ENCODE measurements at regions not wholly inside any gene's neighbourhood (a gene's known extent, or its start where the extent isn't known, plus 50 kb on each side); places are given as distances from the start of the nearest gene placed in this dataset.
A peak's percentile ranks its signal among the peaks of the same experiment; 100 is the strongest.

- Histone ChIP-seq H3K36me3 (ENCODE audit: insufficient read depth, low read length) (no peaks in the 10 kb centered on the region), H3K9ac (ENCODE audit: low read depth, low read length) (no peak overlapping the region), H3K4me2 (ENCODE audit: low read length) (no peak overlapping the region), H3K4me1 (ENCODE audit: control insufficient read depth, insufficient read depth, low read length) (peaks cover 49% of the 10 kb centered on the region), H3K9me3 (replicated peaks; ENCODE audit: low read length) (no peaks in the 10 kb centered on the region), H3K4me3 (ENCODE audit: low read length) (no peak overlapping the region), H3K27me3 (ENCODE audit: control insufficient read depth, insufficient read depth, low read length) (no peaks in the 10 kb centered on the region)
Measured at GRCh38 chr5:96123418-96123817, 161.8 kb upstream of the ELL2 start.

GRCh38 chr5:96121364-96121763 is 159.7 kb upstream of the ELL2 start:
- no peaks in the 10 kb centered on the region for H3K27me3 ChIP-seq (ENCODE audit: control insufficient read depth, insufficient read depth, low read length)
- no peak overlapping the region for H3K9ac ChIP-seq (ENCODE audit: low read depth, low read length)
- H3K9me3 ChIP-seq (replicated peaks; ENCODE audit: low read length), result no peaks in the 10 kb centered on the region
- H3K4me2 ChIP-seq (ENCODE audit: low read length), result no peak overlapping the region
- peaks cover 52% of the 10 kb centered on the region for H3K4me1 ChIP-seq (ENCODE audit: control insufficient read depth, insufficient read depth, low read length)
- no peaks in the 10 kb centered on the region for H3K36me3 ChIP-seq (ENCODE audit: insufficient read depth, low read length)
- no peak overlapping the region for H3K4me3 ChIP-seq (ENCODE audit: low read length)

DNA sequence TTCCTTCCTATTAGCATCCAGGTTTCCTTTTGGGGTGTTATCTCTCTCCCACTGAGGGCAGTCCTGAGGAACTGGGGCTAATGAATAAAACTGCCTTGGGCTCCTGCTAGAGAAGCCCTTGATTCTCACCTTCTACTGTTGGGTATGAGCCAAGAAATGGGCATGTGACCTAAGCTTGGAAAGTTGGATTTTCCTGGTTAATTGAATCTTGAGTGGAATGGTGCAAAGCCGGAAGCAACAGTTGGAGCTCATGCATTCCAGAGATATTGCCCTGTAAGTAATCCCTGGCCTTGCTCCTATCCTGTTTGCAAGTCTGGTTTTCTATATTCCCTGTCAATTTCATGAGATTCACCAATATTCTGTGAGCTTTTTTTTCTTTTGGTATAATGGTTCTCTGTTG is 158.5 kb upstream of the ELL2 start:
- no peak overlapping the region for H3K9ac ChIP-seq (ENCODE audit: low read depth, low read length)
- no peak overlapping the region for H3K4me3 ChIP-seq (ENCODE audit: low read length)
- no peaks in the 10 kb centered on the region for H3K27me3 ChIP-seq (ENCODE audit: control insufficient read depth, insufficient read depth, low read length)
- H3K4me2 ChIP-seq (ENCODE audit: low read length), result no peak overlapping the region
- H3K4me1 ChIP-seq (ENCODE audit: control insufficient read depth, insufficient read depth, low read length), result peaks cover 42% of the 10 kb centered on the region
- no peaks in the 10 kb centered on the region for H3K36me3 ChIP-seq (ENCODE audit: insufficient read depth, low read length)
- no peaks in the 10 kb centered on the region for H3K9me3 ChIP-seq (replicated peaks; ENCODE audit: low read length)

DNA sequence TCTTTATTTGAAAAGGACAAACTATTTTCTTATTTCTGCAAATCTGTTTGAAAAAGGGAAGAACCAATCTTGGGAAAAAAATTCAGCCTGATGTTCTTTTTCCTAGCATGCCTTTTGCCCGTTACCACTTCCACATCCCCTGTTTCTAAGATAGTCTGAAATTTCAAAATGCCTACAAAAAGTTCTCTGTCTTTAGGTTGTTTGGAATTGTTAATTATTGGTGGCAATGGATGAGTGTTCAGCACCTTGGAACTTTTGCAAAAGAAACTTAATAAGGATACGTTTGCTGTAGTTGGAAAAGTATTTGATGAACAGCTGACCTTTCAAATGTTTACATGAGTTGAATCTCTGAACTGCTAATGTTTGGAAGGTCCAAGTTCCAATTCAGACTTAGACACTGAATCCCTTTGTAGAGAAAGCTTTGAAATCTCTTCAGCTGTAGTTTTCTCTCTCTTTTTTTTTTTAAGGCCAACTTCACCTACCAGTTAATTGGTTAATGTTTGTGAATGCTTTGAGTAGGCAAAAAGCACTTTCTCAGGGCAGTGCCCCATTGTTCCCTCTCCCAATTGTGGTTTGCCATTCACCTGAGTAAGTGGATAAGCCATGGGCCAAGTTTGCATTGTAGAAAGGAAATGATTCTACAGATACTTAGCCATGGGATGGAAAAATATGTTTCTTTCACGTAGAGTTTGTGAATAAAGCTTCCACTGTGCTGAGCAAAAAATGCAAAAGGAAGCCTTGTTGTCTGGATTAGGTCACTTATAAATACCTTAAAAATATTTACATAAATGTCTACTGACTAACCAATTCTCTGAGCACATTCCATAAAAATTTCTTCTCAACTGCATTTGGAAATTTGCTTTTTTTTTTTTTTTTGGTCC is 156.4 kb upstream of the ELL2 start:
- Histone ChIP-seq H3K4me3 (ENCODE audit: low read length) (peak overlapping the region; percentile 34), H3K4me2 (ENCODE audit: low read length) (peak overlapping the region; percentile 28), H3K27me3 (ENCODE audit: control insufficient read depth, insufficient read depth, low read length) (no peaks in the 10 kb centered on the region), H3K9ac (ENCODE audit: low read depth, low read length) (peak overlapping the region; percentile 13), H3K9me3 (replicated peaks; ENCODE audit: low read length) (no peaks in the 10 kb centered on the region), H3K36me3 (ENCODE audit: insufficient read depth, low read length) (no peaks in the 10 kb centered on the region), H3K4me1 (ENCODE audit: control insufficient read depth, insufficient read depth, low read length) (peaks cover 42% of the 10 kb centered on the region)

GRCh38 chr5:96115147-96115807 is 153.6 kb upstream of the ELL2 start:
- no peaks in the 10 kb centered on the region for H3K36me3 ChIP-seq (ENCODE audit: insufficient read depth, low read length)
- no peak overlapping the region for H3K4me3 ChIP-seq (ENCODE audit: low read length)
- no peaks in the 10 kb centered on the region for H3K27me3 ChIP-seq (ENCODE audit: control insufficient read depth, insufficient read depth, low read length)
- H3K9me3 ChIP-seq (replicated peaks; ENCODE audit: low read length), result no peaks in the 10 kb centered on the region
- H3K4me1 ChIP-seq (ENCODE audit: control insufficient read depth, insufficient read depth, low read length), result peaks cover 41% of the 10 kb centered on the region
- H3K4me2 ChIP-seq (ENCODE audit: low read length), result no peak overlapping the region
- H3K9ac ChIP-seq (ENCODE audit: low read depth, low read length), result no peak overlapping the region

DNA sequence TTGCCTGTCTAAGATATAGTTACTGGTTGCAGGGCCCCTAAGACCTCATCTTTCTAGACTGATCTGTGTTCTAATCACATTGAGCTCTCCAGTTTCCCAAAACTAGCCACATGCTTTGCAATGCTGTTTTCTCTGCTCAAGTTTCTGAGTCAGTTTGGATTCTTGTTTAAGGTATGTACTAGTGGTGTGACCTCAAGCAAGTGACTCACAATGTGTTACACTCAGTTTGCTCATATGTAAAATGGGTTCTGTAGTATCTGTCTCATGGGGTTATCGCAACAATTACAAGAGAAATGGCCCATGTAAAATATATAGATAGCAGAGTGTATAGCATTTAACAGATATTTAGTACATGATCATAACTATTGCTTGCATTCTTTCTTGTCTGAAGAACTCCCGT is 153.1 kb upstream of the ELL2 start:
- Histone ChIP-seq H3K9me3 (replicated peaks; ENCODE audit: low read length) (no peaks in the 10 kb centered on the region), H3K4me3 (ENCODE audit: low read length) (no peak overlapping the region), H3K4me2 (ENCODE audit: low read length) (no peak overlapping the region), H3K9ac (ENCODE audit: low read depth, low read length) (no peak overlapping the region), H3K4me1 (ENCODE audit: control insufficient read depth, insufficient read depth, low read length) (peaks cover 36% of the 10 kb centered on the region), H3K36me3 (ENCODE audit: insufficient read depth, low read length) (no peaks in the 10 kb centered on the region), H3K27me3 (ENCODE audit: control insufficient read depth, insufficient read depth, low read length) (no peaks in the 10 kb centered on the region)

DNA sequence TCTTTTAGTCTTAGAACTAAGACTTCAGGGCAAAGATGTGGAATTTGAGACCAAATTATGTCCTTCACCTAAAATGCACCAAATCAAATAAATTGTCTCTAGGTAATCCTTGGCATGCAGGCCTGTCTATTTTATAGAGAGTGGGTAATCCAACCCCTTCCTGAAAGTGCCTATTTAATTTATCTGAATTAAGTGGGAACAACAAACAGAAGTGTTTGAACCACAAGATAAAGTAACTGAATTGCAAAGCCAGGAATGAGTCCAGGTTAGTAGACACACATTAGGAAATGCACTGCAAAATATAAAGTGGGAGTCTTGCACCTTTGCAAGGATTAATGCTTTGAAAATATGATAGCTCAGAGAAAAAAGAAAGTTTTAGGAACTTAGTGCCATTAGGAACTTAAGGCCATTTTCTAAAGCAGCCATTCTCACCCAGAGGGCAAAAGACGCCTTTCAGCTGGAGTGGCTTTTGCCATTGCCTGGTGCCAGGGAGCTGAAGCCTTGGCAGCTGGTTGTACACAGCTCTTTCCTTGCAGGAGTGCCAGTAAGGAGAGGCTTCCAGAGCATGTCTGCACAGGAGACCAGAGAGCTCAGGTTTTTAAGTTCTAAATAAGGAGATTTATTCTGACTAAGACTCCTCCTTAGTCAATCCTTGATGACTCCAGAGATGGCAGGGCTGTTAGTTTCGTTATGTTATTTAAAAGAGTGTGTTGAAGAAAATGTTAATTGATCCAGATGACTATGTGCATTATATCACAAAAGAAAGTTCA is 151.7 kb upstream of the ELL2 start:
- Histone ChIP-seq H3K27me3 (ENCODE audit: control insufficient read depth, insufficient read depth, low read length) (no peaks in the 10 kb centered on the region), H3K4me3 (ENCODE audit: low read length) (no peak overlapping the region), H3K9ac (ENCODE audit: low read depth, low read length) (no peak overlapping the region), H3K4me1 (ENCODE audit: control insufficient read depth, insufficient read depth, low read length) (peaks cover 22% of the 10 kb centered on the region), H3K9me3 (replicated peaks; ENCODE audit: low read length) (no peaks in the 10 kb centered on the region), H3K36me3 (ENCODE audit: insufficient read depth, low read length) (no peaks in the 10 kb centered on the region), H3K4me2 (ENCODE audit: low read length) (no peak overlapping the region)

DNA sequence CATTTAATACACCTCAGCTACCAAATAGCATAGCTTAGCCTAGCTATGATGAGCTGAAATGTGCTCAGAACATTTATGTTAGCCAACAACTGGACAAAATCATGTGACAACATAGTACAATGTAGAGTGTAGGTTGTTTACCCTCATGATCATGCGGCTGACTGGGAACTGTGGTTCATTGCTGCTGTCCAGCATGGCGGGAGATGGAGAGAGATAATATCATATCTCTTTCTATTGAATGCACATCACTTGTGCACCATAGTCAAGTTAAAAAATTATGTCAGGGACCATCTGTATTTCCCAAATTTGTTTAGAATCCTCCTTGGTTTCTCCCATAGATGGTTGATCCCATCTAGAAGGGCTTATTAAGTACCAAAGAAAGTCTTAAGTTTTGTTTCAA is 151.1 kb upstream of the ELL2 start:
- Histone ChIP-seq H3K36me3 (ENCODE audit: insufficient read depth, low read length) (no peaks in the 10 kb centered on the region), H3K27me3 (ENCODE audit: control insufficient read depth, insufficient read depth, low read length) (no peaks in the 10 kb centered on the region), H3K4me1 (ENCODE audit: control insufficient read depth, insufficient read depth, low read length) (peaks cover 16% of the 10 kb centered on the region), H3K9ac (ENCODE audit: low read depth, low read length) (no peak overlapping the region), H3K4me2 (ENCODE audit: low read length) (no peak overlapping the region), H3K4me3 (ENCODE audit: low read length) (no peak overlapping the region), H3K9me3 (replicated peaks; ENCODE audit: low read length) (no peaks in the 10 kb centered on the region)

DNA sequence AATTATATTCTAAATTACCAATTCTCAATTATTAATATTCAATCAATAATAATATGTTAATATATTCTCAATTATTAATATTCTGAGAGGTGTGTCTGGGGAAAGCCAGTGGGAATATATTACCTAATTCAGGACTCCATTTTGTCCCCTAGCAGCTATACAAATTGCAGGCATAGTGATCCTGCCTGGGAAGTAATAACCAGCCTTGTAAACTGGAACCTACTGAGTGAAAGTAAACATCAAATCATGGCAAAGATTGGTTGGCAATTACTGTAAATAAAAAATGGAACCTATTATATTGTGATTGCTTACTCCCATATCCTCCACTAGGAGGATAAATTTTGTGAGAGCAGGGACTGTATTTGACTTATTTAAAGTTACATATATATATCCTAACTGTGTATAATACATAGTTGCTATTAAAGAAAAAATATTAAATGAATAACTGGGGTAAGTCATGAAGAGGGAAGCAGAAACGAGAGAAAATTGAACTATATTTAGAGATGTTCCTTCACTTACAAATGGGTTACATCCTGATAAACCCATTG is 150.5 kb upstream of the ELL2 start:
- Histone ChIP-seq H3K9ac (ENCODE audit: low read depth, low read length) (no peak overlapping the region), H3K36me3 (ENCODE audit: insufficient read depth, low read length) (no peaks in the 10 kb centered on the region), H3K27me3 (ENCODE audit: control insufficient read depth, insufficient read depth, low read length) (no peaks in the 10 kb centered on the region), H3K4me2 (ENCODE audit: low read length) (no peak overlapping the region), H3K4me3 (ENCODE audit: low read length) (no peak overlapping the region), H3K4me1 (ENCODE audit: control insufficient read depth, insufficient read depth, low read length) (peaks cover 13% of the 10 kb centered on the region), H3K9me3 (replicated peaks; ENCODE audit: low read length) (no peaks in the 10 kb centered on the region)

GRCh38 chr5:96111080-96111756 is 149.6 kb upstream of the ELL2 start:
- Histone ChIP-seq H3K27me3 (ENCODE audit: control insufficient read depth, insufficient read depth, low read length) (no peaks in the 10 kb centered on the region), H3K4me2 (ENCODE audit: low read length) (no peak overlapping the region), H3K36me3 (ENCODE audit: insufficient read depth, low read length) (no peaks in the 10 kb centered on the region), H3K4me3 (ENCODE audit: low read length) (no peak overlapping the region), H3K9me3 (replicated peaks; ENCODE audit: low read length) (no peaks in the 10 kb centered on the region), H3K9ac (ENCODE audit: low read depth, low read length) (no peak overlapping the region), H3K4me1 (ENCODE audit: control insufficient read depth, insufficient read depth, low read length) (peaks cover 13% of the 10 kb centered on the region)

- Histone ChIP-seq H3K9ac (ENCODE audit: low read depth, low read length) (no peak overlapping the region), H3K4me1 (ENCODE audit: control insufficient read depth, insufficient read depth, low read length) (peaks cover 13% of the 10 kb centered on the region), H3K27me3 (ENCODE audit: control insufficient read depth, insufficient read depth, low read length) (no peaks in the 10 kb centered on the region), H3K4me2 (ENCODE audit: low read length) (no peak overlapping the region), H3K36me3 (ENCODE audit: insufficient read depth, low read length) (no peaks in the 10 kb centered on the region), H3K4me3 (ENCODE audit: low read length) (no peak overlapping the region), H3K9me3 (replicated peaks; ENCODE audit: low read length) (no peaks in the 10 kb centered on the region)
Measured at GRCh38 chr5:96110300-96110699, 148.6 kb upstream of the ELL2 start.
